RKO (cell line): ENCODE measurements at regions not wholly inside any gene's neighbourhood (a gene's known extent, or its start where the extent isn't known, plus 50 kb on each side); places are given as distances from the start of the nearest gene placed in this dataset.

Experiments
- DNase-seq: peaks from one replicate; pipeline ENCODE4 v3.0.0-alpha.2; 2016; ENCODE audit warnings: low spot score

GRCh38 chr17:77307479-77308198, 166.9 kb downstream of the SEC14L1 start:
- DNase-seq: no peak

- DNase-seq: no peak
Measured at GRCh38 chr17:77308861-77309726, 168.3 kb downstream of the SEC14L1 start.

GRCh38 chr17:77310336-77310735, 169.6 kb downstream of the SEC14L1 start:
- no peak for DNase-seq

GRCh38 chr17:77311371-77311981, 170.7 kb downstream of the SEC14L1 start:
- DNase-seq: no peak

GRCh38 chr17:77312061-77312701, 171.4 kb downstream of the SEC14L1 start:
- DNase-seq: no peak

GRCh38 chr17:77312786-77313599, 172.2 kb downstream of the SEC14L1 start:
- DNase-seq: no peak

- DNase-seq: no peak
Measured at GRCh38 chr17:77313831-77314230, 173.1 kb downstream of the SEC14L1 start.

GRCh38 chr17:77314601-77315000, 173.8 kb downstream of the SEC14L1 start:
- DNase-seq: no peak

GRCh38 chr17:77315010-77315409, 174.2 kb downstream of the SEC14L1 start:
- DNase-seq: no peak

- DNase-seq: no peak
Measured at GRCh38 chr17:77315551-77316190, 174.9 kb downstream of the SEC14L1 start.

GRCh38 chr17:77316191-77316641, 175.4 kb downstream of the SEC14L1 start:
- DNase-seq: no peak

GRCh38 chr17:77316651-77317050, 175.9 kb downstream of the SEC14L1 start:
- no peak for DNase-seq

GRCh38 chr17:77317091-77317750, 176.5 kb downstream of the SEC14L1 start:
- no peak for DNase-seq

- no peak for DNase-seq
Measured at GRCh38 chr17:77318021-77318420, 177.3 kb downstream of the SEC14L1 start.

- DNase-seq: no peak
Measured at GRCh38 chr17:77318491-77319210, 177.9 kb downstream of the SEC14L1 start.

- DNase-seq: peak; percentile 91
Measured at GRCh38 chr17:77319211-77320043, 178.7 kb downstream of the SEC14L1 start.

GRCh38 chr17:77320044-77320440, 179.3 kb downstream of the SEC14L1 start:
- peak; percentile 43 for DNase-seq

GRCh38 chr17:77320485-77321256, 179.9 kb downstream of the SEC14L1 start:
- DNase-seq: peak; percentile 85
